Kidney (tissue), 13 donors: ENCODE measurements at regions not wholly inside any gene's neighbourhood (a gene's known extent, or its start where the extent isn't known, plus 50 kb on each side); places are given as distances from the start of the nearest gene placed in this dataset.

Experiments used
- DNase-seq, 5 donors: peaks; one replicate each; pipeline ENCODE4 v3.0.0-alpha.2; 2013 to 2020
- FAIRE-seq: peaks from 2 replicates; lab custom pipeline; 2012; peaks lifted over from hg19 to GRCh38; lab: Jason Lieb, UNC
- H3K27ac ChIP-seq, 2 donors: one replicate each; pipeline ENCODE4 v1.7.0; 2013; ENCODE audit warnings: low read depth in 2 of 2, low read length in 2 of 2, inconsistent platforms in 1 of 2
- H3K27me3 ChIP-seq: one replicate; pipeline ENCODE4 v1.7.1; 2013; ENCODE audit warnings: low read length, inconsistent platforms; ENCODE audit not compliant: control insufficient read depth, insufficient read depth
- H3K36me3 ChIP-seq, 3 donors: one replicate each; pipeline versions ENCODE4 v1.7.0 to v1.7.1; 2013; ENCODE audit warnings: low read length in 3 of 3, control low read depth in 1 of 3, inconsistent platforms in 1 of 3; ENCODE audit not compliant: insufficient read depth in 3 of 3, control insufficient read depth in 2 of 3
- H3K4me1 ChIP-seq, 3 donors: one replicate each; pipeline versions ENCODE4 v1.7.0 to v1.7.1; 2013; ENCODE audit warnings: low read length in 3 of 3, inconsistent platforms in 1 of 3, low read depth in 1 of 3; ENCODE audit not compliant: control insufficient read depth in 2 of 3, insufficient read depth in 2 of 3
- H3K4me3 ChIP-seq, 3 donors: one replicate each; pipeline versions ENCODE4 v1.7.0 to v1.8.1; 2013; ENCODE audit warnings: low read length in 3 of 3, control low read depth in 1 of 3, inconsistent platforms in 1 of 3
- H3K9ac ChIP-seq, 3 donors: one replicate each; pipeline versions ENCODE4 v1.7.0 to v1.7.1; 2013; ENCODE audit warnings: low read length in 3 of 3, control low read depth in 1 of 3, inconsistent platforms in 1 of 3
- H3K9me3 ChIP-seq, 3 donors: one replicate each; pipeline versions ENCODE4 v1.7.0 to v1.7.1; 2013; ENCODE audit warnings: low read length in 3 of 3, control low read depth in 1 of 3, inconsistent platforms in 1 of 3; ENCODE audit not compliant: control insufficient read depth in 2 of 3, insufficient read depth in 1 of 3
- intact Hi-C: fragments of 100-400 bp; cut with DNase I; formaldehyde crosslinking; loops from one replicate; pipeline ENCODE4 v1.11.1; 2022
- TF ChIP-seq, protein P1 (sequence below): IDR thresholded peaks from 3 replicates; pipeline ENCODE4 v1.5.1; 2012; ENCODE audit warnings: mild to moderate bottlenecking, moderate library complexity, borderline replicate concordance; ENCODE audit not compliant: insufficient read depth; ENCODE audit errors: extremely low read depth
- donor health status: control.
- donor health status: control.
- donor health status: control.
- donor health status: control.
- donor health status: control.
- donor health status: DM: yes; HTN: yes; CAD: no.
- donor health status: Normal renal cell carcinoma (clear cell type).

DNA sequence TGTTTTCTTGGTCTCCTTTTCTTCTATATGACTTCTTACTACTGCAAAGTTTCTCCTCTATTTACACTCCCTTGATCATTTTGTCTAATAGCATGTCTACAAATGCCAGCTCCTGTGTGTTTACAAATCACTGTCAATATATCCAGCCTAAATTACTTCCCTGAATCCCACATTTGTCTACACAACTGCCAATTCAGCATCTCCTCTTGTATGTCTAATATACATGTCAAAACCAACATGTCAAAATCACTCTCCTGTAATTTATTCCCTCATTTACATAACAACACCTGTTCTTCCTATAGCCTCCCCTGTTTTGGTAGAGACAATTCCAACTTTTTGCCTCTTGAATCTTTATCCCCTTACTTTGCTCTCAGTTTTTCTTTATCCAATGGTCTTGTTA is 359.3 kb downstream of the PLOD2 start:
- H3K36me3 ChIP-seq, result no peaks in the 10 kb centered on the region
- TF ChIP-seq, protein P1, sequence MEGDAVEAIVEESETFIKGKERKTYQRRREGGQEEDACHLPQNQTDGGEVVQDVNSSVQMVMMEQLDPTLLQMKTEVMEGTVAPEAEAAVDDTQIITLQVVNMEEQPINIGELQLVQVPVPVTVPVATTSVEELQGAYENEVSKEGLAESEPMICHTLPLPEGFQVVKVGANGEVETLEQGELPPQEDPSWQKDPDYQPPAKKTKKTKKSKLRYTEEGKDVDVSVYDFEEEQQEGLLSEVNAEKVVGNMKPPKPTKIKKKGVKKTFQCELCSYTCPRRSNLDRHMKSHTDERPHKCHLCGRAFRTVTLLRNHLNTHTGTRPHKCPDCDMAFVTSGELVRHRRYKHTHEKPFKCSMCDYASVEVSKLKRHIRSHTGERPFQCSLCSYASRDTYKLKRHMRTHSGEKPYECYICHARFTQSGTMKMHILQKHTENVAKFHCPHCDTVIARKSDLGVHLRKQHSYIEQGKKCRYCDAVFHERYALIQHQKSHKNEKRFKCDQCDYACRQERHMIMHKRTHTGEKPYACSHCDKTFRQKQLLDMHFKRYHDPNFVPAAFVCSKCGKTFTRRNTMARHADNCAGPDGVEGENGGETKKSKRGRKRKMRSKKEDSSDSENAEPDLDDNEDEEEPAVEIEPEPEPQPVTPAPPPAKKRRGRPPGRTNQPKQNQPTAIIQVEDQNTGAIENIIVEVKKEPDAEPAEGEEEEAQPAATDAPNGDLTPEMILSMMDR, result no peak
- intact Hi-C loops, result no loop called here
- H3K27ac ChIP-seq, result no peak overlapping the region
- no peaks in the 10 kb centered on the region for H3K4me1 ChIP-seq
- H3K9ac ChIP-seq, result no peak overlapping the region
- no peaks in the 10 kb centered on the region for H3K27me3 ChIP-seq
- no peaks in the 10 kb centered on the region for H3K9me3 ChIP-seq
- no peak for DNase-seq
- no peak overlapping the region for H3K4me3 ChIP-seq
- FAIRE-seq, result no peak

DNA sequence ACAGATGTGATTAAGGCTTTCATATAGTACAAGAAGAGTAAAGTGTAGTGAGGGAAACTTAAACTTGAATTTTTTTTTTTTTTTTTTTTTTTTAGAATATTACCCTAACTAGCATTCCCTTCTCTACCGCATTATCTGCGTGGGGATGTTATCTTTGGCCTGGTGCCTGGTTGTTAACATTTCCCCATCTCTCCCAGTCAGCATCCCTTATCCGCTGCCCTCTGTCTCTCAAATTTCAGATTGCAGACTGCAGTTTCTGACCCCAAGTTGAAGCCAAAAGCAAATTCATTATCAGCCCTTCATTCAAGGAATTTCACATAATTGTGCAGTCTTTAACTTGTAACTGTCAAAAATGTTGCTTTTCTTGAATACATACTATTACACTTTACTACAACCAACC is 353.0 kb downstream of the PLOD2 start:
- no peak overlapping the region for H3K9ac ChIP-seq
- H3K4me1 ChIP-seq, result no peaks in the 10 kb centered on the region
- no peak overlapping the region for H3K4me3 ChIP-seq
- H3K27ac ChIP-seq, result no peak overlapping the region
- intact Hi-C loops, result no loop called here
- H3K36me3 ChIP-seq, result no peaks in the 10 kb centered on the region
- peak in 3 of 5 donors; percentile 20 to 79 (median 69) for DNase-seq
- TF ChIP-seq, protein P1, result no peak
- H3K27me3 ChIP-seq, result no peaks in the 10 kb centered on the region
- FAIRE-seq, result no peak
- H3K9me3 ChIP-seq, result no peaks in the 10 kb centered on the region

DNA sequence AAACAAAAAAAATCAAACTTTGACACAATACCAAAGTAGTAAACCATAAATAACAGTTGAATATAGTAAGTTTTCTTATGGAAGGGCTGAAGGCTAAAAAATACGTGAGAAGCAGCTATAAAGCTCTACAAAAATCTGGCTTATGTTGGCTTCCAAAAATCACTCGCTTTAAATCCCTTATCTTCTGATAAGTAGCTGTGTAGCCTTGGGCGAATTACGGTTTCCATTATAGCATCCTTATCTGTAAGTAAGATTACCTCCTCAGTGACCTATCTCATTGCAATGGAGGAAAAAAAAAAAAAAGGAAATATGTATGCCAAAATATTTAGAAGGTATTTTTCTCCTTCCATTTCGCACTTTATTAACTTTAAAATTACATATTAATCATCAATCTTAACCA is 348.6 kb downstream of the PLOD2 start:
- Histone ChIP-seq H3K4me1 (no peaks in the 10 kb centered on the region), H3K9me3 (no peaks in the 10 kb centered on the region), H3K36me3 (no peaks in the 10 kb centered on the region), H3K9ac (no peak overlapping the region), H3K27me3 (no peaks in the 10 kb centered on the region), H3K27ac (no peak overlapping the region), H3K4me3 (no peak overlapping the region)
- DNase-seq (no peak), FAIRE-seq (no peak)
- intact Hi-C loops, result no loop called here
- TF ChIP-seq, protein P1, result no peak
